ENCODE measurements at regions not wholly inside any gene's neighbourhood (a gene's known extent, or its start where the extent isn't known, plus 50 kb on each side); places are given as distances from the start of the nearest gene placed in this dataset.

GRCh38 chr5:17115855-17116254, 101.6 kb upstream of the BASP1 start:
- H3K4me1 ChIP-seq: peaks cover 44% of the 10 kb centered on the region
- CTCF ChIA-PET: no interaction called here
- no peak for DNase-seq
- no TSS peak for BruUV-seq (replicated peaks)
- H3K9me3 Mint-ChIP-seq (ENCODE audit: unreplicated experiment): no peaks in the 10 kb centered on the region
- no peak overlapping the region for H3K4me3 ChIP-seq (ENCODE audit: low read depth, low read length)
- no peaks in the 10 kb centered on the region for H3K27me3 Mint-ChIP-seq (ENCODE audit: insufficient read depth, unreplicated experiment)
- POLR2A ChIA-PET: no interaction called here
- H3K36me3 Mint-ChIP-seq (ENCODE audit: insufficient read depth, unreplicated experiment): no peaks in the 10 kb centered on the region
- H3K27me3 ChIP-seq (replicated peaks; ENCODE audit: control insufficient read depth, insufficient read depth, low read length): no peaks in the 10 kb centered on the region
- intact Hi-C loops (cut with micrococcal nuclease; ENCODE audit: unreplicated experiment): no loop called here
- no peak for TF ChIP-seq CTCF (IDR thresholded peaks at IDR 0.05; ENCODE audit: insufficient read depth in 1 of 2, low read depth in 1 of 2, low read length in 1 of 2, severe bottlenecking in 1 of 2, unreplicated experiment in 1 of 2)
- no peaks in the 10 kb centered on the region for H3K36me3 ChIP-seq (ENCODE audit: control insufficient read depth, insufficient read depth, low read length)
- no peak overlapping the region for H3K27ac Mint-ChIP-seq (ENCODE audit: unreplicated experiment)
- H3K4me1 Mint-ChIP-seq (ENCODE audit: low read depth, unreplicated experiment): peaks cover 32% of the 10 kb centered on the region
- H3K9me3 ChIP-seq: no peaks in the 10 kb centered on the region
- no peak overlapping the region for H3K4me3 Mint-ChIP-seq (ENCODE audit: unreplicated experiment)

GRCh38 chr5:17118631-17119030, 98.8 kb upstream of the BASP1 start:
- POLR2A ChIA-PET: no interaction called here
- no peaks in the 10 kb centered on the region for H3K27me3 Mint-ChIP-seq (ENCODE audit: insufficient read depth, unreplicated experiment)
- CTCF ChIA-PET: no interaction called here

GRCh38 chr5:17120209-17120608, 97.2 kb upstream of the BASP1 start:
- Histone ChIP-seq H3K36me3 (ENCODE audit: control insufficient read depth, insufficient read depth, low read length) (no peaks in the 10 kb centered on the region), H3K4me3 (ENCODE audit: low read depth, low read length) (no peak overlapping the region), H3K27me3 (replicated peaks; ENCODE audit: control insufficient read depth, insufficient read depth, low read length) (no peaks in the 10 kb centered on the region), H3K4me1 (peaks cover 13% of the 10 kb centered on the region), H3K9me3 (no peaks in the 10 kb centered on the region)
- DNase-seq: no peak
- peaks cover 5% of the 10 kb centered on the region for H3K36me3 Mint-ChIP-seq (ENCODE audit: insufficient read depth, unreplicated experiment)
- BruUV-seq (replicated peaks): no TSS peak
- CTCF ChIA-PET: no interaction called here
- no peaks in the 10 kb centered on the region for H3K27me3 Mint-ChIP-seq (ENCODE audit: insufficient read depth, unreplicated experiment)
- no peak overlapping the region for H3K4me3 Mint-ChIP-seq (ENCODE audit: unreplicated experiment)
- H3K27ac Mint-ChIP-seq (ENCODE audit: unreplicated experiment): no peak overlapping the region
- POLR2A ChIA-PET: no interaction called here
- peaks cover 20% of the 10 kb centered on the region for H3K4me1 Mint-ChIP-seq (ENCODE audit: low read depth, unreplicated experiment)
- intact Hi-C loops (cut with micrococcal nuclease; ENCODE audit: unreplicated experiment): no loop called here
- no peaks in the 10 kb centered on the region for H3K9me3 Mint-ChIP-seq (ENCODE audit: unreplicated experiment)
- no peak for TF ChIP-seq CTCF (IDR thresholded peaks at IDR 0.05; ENCODE audit: insufficient read depth in 1 of 2, low read depth in 1 of 2, low read length in 1 of 2, severe bottlenecking in 1 of 2, unreplicated experiment in 1 of 2)

More at GRCh38 chr5:17118631-17119030, 98.8 kb upstream of the BASP1 start:
- peak overlapping the region; percentile 3 for H3K27ac Mint-ChIP-seq (ENCODE audit: unreplicated experiment)
- Histone ChIP-seq H3K27me3 (replicated peaks; ENCODE audit: control insufficient read depth, insufficient read depth, low read length) (no peaks in the 10 kb centered on the region), H3K36me3 (ENCODE audit: control insufficient read depth, insufficient read depth, low read length) (no peaks in the 10 kb centered on the region), H3K4me1 (peaks cover 25% of the 10 kb centered on the region), H3K9me3 (no peaks in the 10 kb centered on the region), H3K4me3 (ENCODE audit: low read depth, low read length) (no peak overlapping the region)
- intact Hi-C loops (cut with micrococcal nuclease; ENCODE audit: unreplicated experiment): no loop called here
- H3K36me3 Mint-ChIP-seq (ENCODE audit: insufficient read depth, unreplicated experiment): no peaks in the 10 kb centered on the region
- no TSS peak for BruUV-seq (replicated peaks)
- peaks cover 24% of the 10 kb centered on the region for H3K4me1 Mint-ChIP-seq (ENCODE audit: low read depth, unreplicated experiment)
- no peak overlapping the region for H3K4me3 Mint-ChIP-seq (ENCODE audit: unreplicated experiment)
- no peak for TF ChIP-seq CTCF (IDR thresholded peaks at IDR 0.05; ENCODE audit: insufficient read depth in 1 of 2, low read depth in 1 of 2, low read length in 1 of 2, severe bottlenecking in 1 of 2, unreplicated experiment in 1 of 2)
- no peaks in the 10 kb centered on the region for H3K9me3 Mint-ChIP-seq (ENCODE audit: unreplicated experiment)
- DNase-seq: no peak
